Mesenchymal stem cell (in vitro differentiated cells and primary cell): ENCODE measurements at regions not wholly inside any gene's neighbourhood (a gene's known extent, or its start where the extent isn't known, plus 50 kb on each side); places are given as distances from the start of the nearest gene placed in this dataset.

ENCODE experiments used
- DNase-seq: peaks from one replicate; pipeline ENCODE4 v3.0.0-alpha.2; 2013
- H2AFZ ChIP-seq: one replicate; pipeline ENCODE4 v1.6.1; 2013; ENCODE audit warnings: low read depth, mild to moderate bottlenecking, control low read depth, inconsistent platforms, low read length, moderate library complexity
- H2AK5ac ChIP-seq: 2 replicates; pipeline ENCODE4 v1.6.1; 2013; ENCODE audit warnings: low read length, moderate library complexity, mild to moderate bottlenecking, inconsistent platforms; ENCODE audit not compliant: severe bottlenecking
- H2BK120ac ChIP-seq: one replicate; pipeline ENCODE4 v1.6.1; 2013; ENCODE audit warnings: low read depth, mild to moderate bottlenecking, inconsistent platforms, low read length, moderate library complexity
- H2BK12ac ChIP-seq, 2 experiments: one replicate each; pipeline ENCODE4 v1.6.1; 2013; ENCODE audit warnings: inconsistent platforms in 2 of 2, low read length in 2 of 2, mild to moderate bottlenecking in 2 of 2, moderate library complexity in 2 of 2, control low read depth in 1 of 2
- H2BK15ac ChIP-seq: one replicate; pipeline ENCODE4 v1.6.1; 2013; ENCODE audit warnings: mild to moderate bottlenecking, low read depth, inconsistent platforms; ENCODE audit not compliant: poor library complexity, severe bottlenecking
- H2BK5ac ChIP-seq: 2 replicates; pipeline ENCODE4 v1.6.1; 2013; ENCODE audit warnings: low read depth, mild to moderate bottlenecking, low read length, control low read depth, inconsistent platforms; ENCODE audit not compliant: poor library complexity, severe bottlenecking
- H3K14ac ChIP-seq, 2 experiments: one replicate each; pipeline ENCODE4 v1.6.1; 2013; ENCODE audit warnings: inconsistent platforms in 2 of 2, low read length in 2 of 2, control low read depth in 1 of 2, mild to moderate bottlenecking in 1 of 2, moderate library complexity in 1 of 2
- H3K18ac ChIP-seq, 2 experiments: one replicate each; pipeline ENCODE4 v1.6.1; 2013; ENCODE audit warnings: inconsistent platforms in 2 of 2, low read length in 2 of 2, control low read depth in 1 of 2, low read depth in 1 of 2, mild to moderate bottlenecking in 1 of 2
- H3K23ac ChIP-seq, 2 experiments: one replicate each; pipeline ENCODE4 v1.6.1; 2013; ENCODE audit warnings: inconsistent platforms in 2 of 2, low read length in 2 of 2, mild to moderate bottlenecking in 2 of 2, moderate library complexity in 2 of 2, control low read depth in 1 of 2
- H3K27ac ChIP-seq: 2 replicates; pipeline ENCODE4 v1.5.1; 2013; ENCODE audit warnings: mild to moderate bottlenecking, moderate library complexity, low read length, control low read depth, inconsistent platforms; ENCODE audit not compliant: poor library complexity, severe bottlenecking
- H3K27me3 ChIP-seq, 2 experiments: 2 replicates each; pipeline versions ENCODE4 v1.6.1 to v1.7.0; 2013; ENCODE audit warnings: low read length in 2 of 2, mild to moderate bottlenecking in 2 of 2, moderate library complexity in 2 of 2, control low read depth in 1 of 2, inconsistent platforms in 1 of 2; ENCODE audit not compliant: control insufficient read depth in 1 of 2, insufficient read depth in 1 of 2
- H3K36me3 ChIP-seq, 2 experiments: 2 replicates each; pipeline versions ENCODE4 v1.6.1 to v1.7.0; 2013; ENCODE audit warnings: low read length in 2 of 2, control low read depth in 1 of 2, inconsistent platforms in 1 of 2, low read depth in 1 of 2, mild to moderate bottlenecking in 1 of 2; ENCODE audit not compliant: insufficient read depth in 2 of 2, control insufficient read depth in 1 of 2
- H3K4ac ChIP-seq, 2 experiments: one replicate each; pipeline ENCODE4 v1.6.1; 2013; ENCODE audit warnings: inconsistent platforms in 2 of 2, low read length in 2 of 2, mild to moderate bottlenecking in 2 of 2, moderate library complexity in 2 of 2, control low read depth in 1 of 2, low read depth in 1 of 2
- H3K4me1 ChIP-seq: 2 replicates; pipeline ENCODE4 v1.6.1; 2013; ENCODE audit warnings: low read depth, low read length, control low read depth; ENCODE audit not compliant: control insufficient read depth, insufficient read depth
- H3K4me2 ChIP-seq: 2 replicates; pipeline ENCODE4 v1.6.1; 2013; ENCODE audit warnings: low read length, mild to moderate bottlenecking, inconsistent platforms; ENCODE audit not compliant: poor library complexity, severe bottlenecking
- H3K4me3 ChIP-seq, 2 experiments: 2 replicates each; pipeline versions ENCODE4 v1.5.1 to v1.7.0; 2013; ENCODE audit warnings: low read length in 2 of 2, mild to moderate bottlenecking in 2 of 2, control low read depth in 1 of 2, low read depth in 1 of 2; ENCODE audit not compliant: insufficient read depth in 1 of 2
- H3K79me1 ChIP-seq: replicated peaks from 2 replicates; pipeline ENCODE4 v1.6.1; 2013; ENCODE audit warnings: mild to moderate bottlenecking, control low read depth, low read length, inconsistent platforms; ENCODE audit not compliant: poor library complexity, severe bottlenecking
- H3K9ac ChIP-seq: 2 replicates; pipeline ENCODE4 v1.7.0; 2013; ENCODE audit warnings: mild to moderate bottlenecking, low read length, moderate library complexity
- H3K9me3 ChIP-seq: 2 replicates; pipeline ENCODE4 v1.7.0; 2013; ENCODE audit warnings: mild to moderate bottlenecking, low read length; ENCODE audit not compliant: control insufficient read depth
- H4K8ac ChIP-seq: one replicate; pipeline ENCODE4 v1.6.1; 2013; ENCODE audit warnings: inconsistent platforms, mild to moderate bottlenecking, low read length, moderate library complexity
- H4K91ac ChIP-seq: one replicate; pipeline ENCODE4 v1.6.1; 2013; ENCODE audit warnings: mild to moderate bottlenecking, low read length, inconsistent platforms
- WGBS: methylation state at CpG from one replicate; pipeline ENCODE4 v1.1.7; 2013; ENCODE audit warnings: mixed read lengths; 5-methylcytosine and 5-hydroxymethylcytosine counted together

GRCh38 chr2:64831977-64832328 lies 157.2 kb upstream of the SLC1A4 start:
- Histone ChIP-seq H3K9me3 (no peaks in the 10 kb centered on the region), H2BK120ac (peak overlapping the region; percentile 59), H2AFZ (no peak overlapping the region), H3K79me1 (no peaks in the 10 kb centered on the region), H2BK12ac (peak overlapping the region in 1 of 2 experiments; percentile 63), H3K23ac (no peak overlapping the region), H3K36me3 (no peaks in the 10 kb centered on the region), H3K4me3 (no peak overlapping the region), H3K14ac (no peak overlapping the region), H3K27ac (peak overlapping the region; percentile 68), H2AK5ac (peak overlapping the region; percentile 71), H2BK15ac (no peak overlapping the region), H3K4me1 (peaks cover 7% of the 10 kb centered on the region), H3K18ac (peak overlapping the region; percentile 28 to 81), H3K4me2 (no peak overlapping the region), H2BK5ac (no peak overlapping the region), H4K8ac (no peak overlapping the region), H3K9ac (peak overlapping the region; percentile 84), H3K27me3 (no peaks in the 10 kb centered on the region), H4K91ac (peak overlapping the region; percentile 24), H3K4ac (no peak overlapping the region)
- no peak for DNase-seq
- 90% methylated on average over 6 of the region's 6 CpGs for WGBS

- H3K27me3 ChIP-seq: no peaks in the 10 kb centered on the region
- no peak overlapping the region for H2BK12ac ChIP-seq
- no peak overlapping the region for H3K14ac ChIP-seq
- no peak overlapping the region for H2AFZ ChIP-seq
- no peak overlapping the region for H4K91ac ChIP-seq
- H3K4ac ChIP-seq: no peak overlapping the region
- H3K9me3 ChIP-seq: no peaks in the 10 kb centered on the region
- peaks cover 9% of the 10 kb centered on the region for H3K4me1 ChIP-seq
- 100% methylated on average over 1 of the region's 1 CpG for WGBS
- H2BK15ac ChIP-seq: no peak overlapping the region
- H3K36me3 ChIP-seq: no peaks in the 10 kb centered on the region
- H2BK5ac ChIP-seq: no peak overlapping the region
- H3K79me1 ChIP-seq: no peaks in the 10 kb centered on the region
- H3K4me3 ChIP-seq: no peak overlapping the region
- no peak overlapping the region for H3K27ac ChIP-seq
- H2AK5ac ChIP-seq: no peak overlapping the region
- H4K8ac ChIP-seq: no peak overlapping the region
- H3K4me2 ChIP-seq: no peak overlapping the region
- no peak overlapping the region for H3K23ac ChIP-seq
- peak overlapping the region; percentile 84 for H3K9ac ChIP-seq
- H2BK120ac ChIP-seq: no peak overlapping the region
- H3K18ac ChIP-seq: no peak overlapping the region
- DNase-seq: no peak
Observed at GRCh38 chr2:64832936-64833335, 156.3 kb upstream of the SLC1A4 start.

- Histone ChIP-seq H2AK5ac (no peak overlapping the region), H3K4ac (no peak overlapping the region), H3K79me1 (no peaks in the 10 kb centered on the region), H3K18ac (no peak overlapping the region), H2BK120ac (no peak overlapping the region), H3K4me1 (peaks cover 14% of the 10 kb centered on the region), H2AFZ (no peak overlapping the region), H3K36me3 (no peaks in the 10 kb centered on the region), H4K91ac (no peak overlapping the region), H2BK12ac (no peak overlapping the region), H3K4me3 (no peak overlapping the region), H3K27me3 (no peaks in the 10 kb centered on the region), H3K14ac (no peak overlapping the region), H3K27ac (no peak overlapping the region), H2BK15ac (no peak overlapping the region), H3K9me3 (no peaks in the 10 kb centered on the region), H3K9ac (peak overlapping the region; percentile 83), H2BK5ac (no peak overlapping the region), H3K23ac (no peak overlapping the region), H3K4me2 (no peak overlapping the region), H4K8ac (no peak overlapping the region)
- 51% methylated on average over 5 of the region's 5 CpGs for WGBS
- no peak for DNase-seq
Observed at GRCh38 chr2:64836566-64836965, 152.6 kb upstream of the SLC1A4 start.

GRCh38 chr2:64837116-64837731 lies 152.0 kb upstream of the SLC1A4 start:
- Histone ChIP-seq H3K27me3 (no peaks in the 10 kb centered on the region), H3K18ac (no peak overlapping the region), H3K9ac (peak overlapping the region; percentile 83), H2BK120ac (no peak overlapping the region), H3K4me1 (peaks cover 14% of the 10 kb centered on the region), H3K23ac (no peak overlapping the region), H4K8ac (no peak overlapping the region), H3K9me3 (no peaks in the 10 kb centered on the region), H3K4ac (no peak overlapping the region), H2AK5ac (peak overlapping the region; percentile 8), H3K79me1 (no peaks in the 10 kb centered on the region), H2AFZ (no peak overlapping the region), H2BK5ac (no peak overlapping the region), H3K4me3 (no peak overlapping the region), H4K91ac (no peak overlapping the region), H3K36me3 (no peaks in the 10 kb centered on the region), H3K27ac (no peak overlapping the region), H3K14ac (no peak overlapping the region), H2BK12ac (peak overlapping the region in 1 of 2 experiments; percentile 2), H3K4me2 (no peak overlapping the region), H2BK15ac (no peak overlapping the region)
- 61% methylated on average over 10 of the region's 10 CpGs for WGBS
- DNase-seq: peak; percentile 58
